Stimulated activated CD4-positive, alpha-beta T cell treated with anti-CD3 and anti-CD28 coated beads, TNF-alpha, amount 100 ng/mL, for 48 hours (primary cell): ENCODE measurements at regions not wholly inside any gene's neighbourhood (a gene's known extent, or its start where the extent isn't known, plus 50 kb on each side); places are given as distances from the start of the nearest gene placed in this dataset.

Experiments used
- DNase-seq, 3 donors: peaks; one replicate each; pipeline ENCODE4 v3.0.0-alpha.2; 2020; ENCODE audit warnings: low read depth in 3 of 3

GRCh38 chr1:209328196-209328595 lies 255.3 kb upstream of the CAMK1G start:
- no peak for DNase-seq

DNA sequence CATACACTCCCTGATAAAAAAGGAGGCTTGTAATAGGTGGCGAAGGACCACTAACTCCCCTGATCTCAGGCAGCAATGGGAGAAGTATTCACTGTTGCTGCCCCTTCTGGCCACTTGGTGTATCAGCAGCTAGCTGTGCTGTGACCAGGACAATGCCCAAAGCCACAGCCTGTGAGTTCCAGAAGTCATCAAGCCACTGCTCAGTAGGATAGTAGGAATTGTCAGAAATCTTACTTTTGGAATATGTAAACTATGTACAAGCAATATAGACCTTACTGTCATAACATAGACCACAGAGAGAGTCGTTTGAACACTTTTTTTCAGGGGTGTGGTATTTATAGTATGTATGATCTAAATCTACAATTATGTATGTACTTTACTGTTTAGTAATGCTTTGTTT lies 248.3 kb upstream of the CAMK1G start:
- DNase-seq = peak in 1 of 3 donors; percentile 2

DNA sequence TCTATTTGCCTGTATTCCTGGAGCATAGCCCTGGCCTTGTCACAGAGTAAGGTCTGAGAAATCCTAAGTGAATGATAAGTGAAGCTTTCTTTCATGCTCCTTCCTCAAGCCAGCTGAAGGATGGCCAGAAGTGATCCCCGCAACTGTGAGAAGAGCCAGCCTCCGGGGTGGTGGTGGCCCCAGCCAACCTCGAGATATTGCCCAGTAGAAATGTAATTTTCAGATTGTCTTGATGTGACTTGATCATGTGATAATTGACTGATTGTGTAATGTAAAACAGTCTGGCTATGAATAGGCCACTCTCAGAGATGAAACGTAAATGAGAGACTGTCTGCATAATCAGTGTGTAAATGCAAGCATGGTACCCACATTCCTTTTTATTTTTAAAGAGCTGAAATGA lies 242.4 kb upstream of the CAMK1G start:
- no peak for DNase-seq

GRCh38 chr1:209341673-209342420 lies 241.7 kb upstream of the CAMK1G start:
- no peak for DNase-seq

DNA sequence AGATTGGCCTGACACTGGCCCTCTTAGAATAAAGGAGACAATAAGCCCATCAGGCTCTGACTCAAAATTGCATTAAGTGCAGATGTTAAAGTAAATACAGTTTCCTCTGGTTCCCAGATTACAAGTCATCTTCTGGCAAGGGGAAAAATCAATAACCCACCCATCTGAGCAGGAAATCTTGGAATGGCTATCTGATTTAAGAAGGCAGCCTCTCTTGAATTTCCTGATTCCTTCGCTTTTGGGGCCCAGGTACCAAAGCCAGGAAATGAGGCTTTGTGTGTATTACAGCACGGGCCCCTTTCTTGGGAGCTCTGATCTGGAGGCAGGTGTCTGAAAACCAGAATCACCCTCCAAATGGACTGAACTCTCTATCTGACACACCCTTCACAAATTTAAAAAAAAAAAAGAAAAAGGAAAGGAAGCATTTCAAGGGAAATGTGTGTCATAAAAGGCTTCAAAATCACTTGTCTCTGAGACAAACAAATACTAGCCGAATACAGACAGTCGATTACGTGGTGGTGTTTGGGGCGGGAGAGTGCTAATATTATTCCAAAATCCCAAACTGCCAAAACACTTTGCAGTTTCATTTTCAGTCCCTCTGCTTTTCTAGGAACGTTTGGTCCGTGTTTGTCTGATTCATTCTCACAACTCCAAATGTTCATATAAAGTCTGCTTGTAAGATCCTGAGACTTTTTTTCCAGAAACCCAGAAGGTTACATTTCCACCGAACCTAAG lies 240.9 kb upstream of the CAMK1G start:
- no peak for DNase-seq

DNA sequence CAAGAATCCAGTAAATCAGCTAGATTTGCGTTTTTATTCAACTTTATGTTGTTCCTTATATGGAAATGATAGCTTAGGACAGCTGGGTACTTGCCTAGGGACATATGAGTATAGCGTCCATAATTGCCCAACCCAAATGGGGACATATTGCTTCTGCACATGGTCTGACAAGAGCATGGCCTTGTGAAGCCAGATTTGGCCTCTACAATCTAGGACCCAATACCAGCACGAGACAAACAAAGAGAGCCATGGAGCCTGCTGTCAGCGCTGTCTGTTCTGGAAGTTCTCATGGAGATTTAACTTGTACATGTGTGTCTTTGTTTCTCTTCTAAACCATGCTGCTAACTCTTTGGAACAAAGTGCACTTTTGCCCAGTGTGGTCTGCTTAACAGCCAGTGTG lies 240.0 kb upstream of the CAMK1G start:
- no peak for DNase-seq

GRCh38 chr1:209344156-209344555 lies 239.4 kb upstream of the CAMK1G start:
- no peak for DNase-seq

DNA sequence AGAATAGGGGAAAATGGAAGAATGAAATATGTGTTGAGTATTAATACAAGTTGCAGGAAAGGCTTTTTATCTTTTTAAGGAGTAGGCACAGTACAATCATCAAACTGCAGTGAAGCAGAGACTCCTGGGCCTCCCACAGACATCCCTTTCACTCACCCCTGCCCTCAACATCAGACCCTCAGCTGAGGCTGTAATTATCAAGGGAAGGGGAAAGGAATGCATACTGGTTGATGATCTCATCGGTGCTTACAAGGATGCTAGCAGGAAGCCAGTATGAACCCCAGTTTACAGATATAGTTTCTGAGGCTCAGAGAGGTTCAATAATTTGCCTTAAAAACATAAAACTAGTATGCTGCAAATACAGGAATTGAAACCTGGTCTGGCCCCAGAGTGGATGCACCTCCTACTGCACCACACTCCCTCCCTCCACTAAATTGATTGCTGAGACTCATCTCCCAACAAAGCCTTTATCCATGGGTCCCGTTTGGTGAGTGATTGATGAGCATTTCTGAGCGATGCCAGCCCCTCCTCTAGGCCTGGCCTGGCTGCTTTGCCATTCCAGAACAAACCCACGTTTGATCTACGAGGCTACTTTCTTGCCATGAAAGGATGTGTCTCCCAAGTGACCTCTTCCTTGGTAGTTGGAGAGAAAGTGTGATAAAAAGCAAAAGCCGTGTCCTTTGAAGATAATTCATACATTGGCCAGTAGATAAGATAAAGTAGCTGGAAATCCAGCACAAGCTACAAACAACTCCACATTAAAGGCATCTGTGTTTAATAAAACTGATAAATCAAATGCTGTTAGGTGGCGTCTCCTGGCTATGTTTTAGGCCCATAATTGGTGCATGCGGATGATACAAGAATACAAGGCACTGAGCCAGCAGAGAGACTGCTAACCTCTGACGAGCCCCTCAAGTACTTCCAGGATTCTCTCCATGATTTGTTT lies 233.9 kb upstream of the CAMK1G start:
- DNase-seq = no peak

- DNase-seq = no peak
Measured at GRCh38 chr1:209353053-209353452, 230.5 kb upstream of the CAMK1G start.

GRCh38 chr1:209354111-209354839 lies 229.2 kb upstream of the CAMK1G start:
- DNase-seq = peak; percentile 12 to 46 (median 14)

DNA sequence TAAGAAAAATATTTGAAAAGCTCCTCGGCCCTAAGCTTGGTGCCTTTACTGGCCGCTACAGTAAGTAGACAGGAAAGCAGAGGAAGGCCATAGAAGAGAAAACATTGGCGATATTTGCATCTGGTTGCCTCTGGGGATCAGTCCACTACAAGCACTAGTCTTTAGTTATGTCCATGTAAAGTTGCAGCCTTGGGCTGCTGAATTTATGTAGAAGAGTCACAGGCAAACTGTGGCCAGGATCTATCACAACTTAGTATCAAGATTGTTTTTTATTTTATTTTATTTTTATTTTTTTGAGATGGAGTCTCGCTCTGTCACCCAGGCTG lies 228.7 kb upstream of the CAMK1G start:
- DNase-seq = no peak

GRCh38 chr1:209355415-209355814 lies 228.1 kb upstream of the CAMK1G start:
- no peak for DNase-seq

GRCh38 chr1:209356976-209357377 lies 226.5 kb upstream of the CAMK1G start:
- no peak for DNase-seq

DNA sequence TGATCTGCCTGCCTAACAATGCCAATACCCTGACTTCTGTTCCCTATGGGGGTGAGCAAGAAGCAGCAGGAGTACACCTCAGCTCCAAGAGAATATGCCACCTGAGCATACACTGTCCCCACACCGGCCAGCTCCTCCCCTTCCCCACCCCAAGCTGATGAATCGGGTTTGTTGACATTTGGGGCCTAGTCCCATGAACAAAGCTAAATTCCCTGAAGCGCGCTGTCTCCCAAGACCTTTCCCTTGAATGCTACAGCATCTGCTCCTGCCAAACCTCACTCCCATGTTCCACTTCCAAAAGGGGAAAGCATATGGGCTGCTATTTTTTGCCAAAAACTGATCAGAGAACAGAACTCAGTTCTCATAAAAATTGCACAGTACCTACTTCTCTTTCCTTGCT lies 220.4 kb upstream of the CAMK1G start:
- no peak for DNase-seq

GRCh38 chr1:209364716-209365115 lies 218.8 kb upstream of the CAMK1G start:
- no peak for DNase-seq

DNA sequence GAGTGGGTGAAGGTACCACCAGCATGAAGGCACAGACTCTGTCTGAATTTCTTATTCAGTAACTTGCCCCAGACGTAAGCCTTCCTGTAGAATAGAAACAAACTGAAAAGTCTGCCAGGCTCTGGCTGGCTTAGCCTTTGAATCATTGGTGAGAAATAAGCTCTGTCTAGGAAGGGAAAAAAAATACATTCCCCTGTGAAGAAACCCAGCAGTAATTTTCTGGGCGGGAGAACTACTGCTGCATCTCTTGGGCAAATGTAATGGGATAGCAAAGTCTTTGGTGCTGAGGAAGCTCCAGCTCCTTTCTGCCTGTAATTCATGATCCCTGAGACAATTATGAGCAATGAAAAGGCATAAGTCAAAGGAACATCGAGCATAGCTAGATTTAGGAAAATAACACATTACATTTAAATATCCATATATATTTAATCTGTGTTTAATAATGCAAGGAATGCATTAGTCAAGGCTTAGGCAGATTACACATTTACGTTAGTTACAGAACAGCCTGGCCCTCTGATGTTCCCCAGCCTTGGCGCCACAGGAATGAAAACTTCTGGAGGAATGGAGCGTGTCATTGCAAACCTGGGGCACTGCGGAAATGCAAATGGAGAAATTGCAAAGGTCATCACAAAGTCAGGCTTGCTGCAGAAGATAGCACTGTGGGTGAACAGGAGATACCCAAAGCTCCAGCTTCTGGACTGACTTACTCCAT lies 216.3 kb upstream of the CAMK1G start:
- DNase-seq = no peak

DNA sequence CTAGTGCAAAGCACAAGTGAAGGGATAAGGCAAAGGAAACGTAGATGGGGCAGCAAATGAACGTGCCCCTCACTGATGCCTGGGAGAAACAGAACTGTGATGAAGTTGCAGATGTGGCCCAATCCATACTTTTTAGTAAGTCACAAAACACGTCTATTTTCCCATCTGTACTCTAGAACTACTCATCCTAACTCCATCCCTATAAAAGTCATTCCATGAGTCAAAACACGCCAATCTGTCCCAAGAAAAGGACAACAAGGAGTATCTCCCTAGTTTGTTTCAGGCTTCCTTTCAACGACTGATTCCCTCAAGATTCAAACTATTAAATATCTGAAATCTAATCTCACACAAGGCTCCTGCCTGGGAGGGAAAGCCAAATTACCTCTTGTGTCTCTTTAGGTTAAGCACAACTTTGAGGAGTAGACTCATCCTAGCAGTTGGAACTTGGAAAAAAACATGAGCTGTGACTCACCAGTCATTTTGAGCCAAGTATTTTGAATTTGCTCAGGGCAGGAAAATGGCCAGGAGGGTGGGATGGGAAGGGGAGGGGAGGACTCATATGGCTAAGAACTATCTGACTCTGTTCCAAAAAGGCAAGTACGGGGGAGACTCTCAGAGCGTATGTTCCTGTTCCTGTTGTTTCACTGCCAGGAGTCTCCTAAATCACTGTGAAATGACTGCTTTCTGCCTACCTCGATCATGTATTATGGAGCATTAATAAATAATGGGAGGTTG lies 214.5 kb upstream of the CAMK1G start:
- no peak for DNase-seq

GRCh38 chr1:209370241-209370995 lies 213.1 kb upstream of the CAMK1G start:
- DNase-seq = no peak

- DNase-seq = no peak
Measured at GRCh38 chr1:209375097-209375496, 208.4 kb upstream of the CAMK1G start.
